ENCODE measurements at regions not wholly inside any gene's neighbourhood (a gene's known extent, or its start where the extent isn't known, plus 50 kb on each side); places are given as distances from the start of the nearest gene placed in this dataset.

DNA sequence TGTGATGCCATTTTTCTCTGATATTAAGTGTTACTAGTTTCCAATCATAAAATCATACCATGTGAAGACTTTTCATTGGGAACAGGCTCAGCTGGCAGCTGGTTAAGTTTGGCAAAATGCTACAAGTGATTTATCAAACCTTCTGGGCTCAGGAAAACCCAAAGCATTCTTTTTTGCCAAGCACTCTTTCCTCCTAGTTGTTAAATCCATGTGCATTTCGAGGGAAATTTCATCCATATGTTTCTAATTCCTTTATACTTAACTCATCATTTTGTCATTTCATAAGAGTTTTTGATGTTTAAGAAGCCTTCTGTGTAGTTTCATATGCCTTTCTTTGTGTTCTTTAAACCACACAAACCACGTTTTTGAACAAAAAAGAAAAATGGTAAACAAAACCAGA, 217.6 kb upstream of the PDE10A start:
- H3K9me2 ChIP-seq (replicated peaks; ENCODE audit: insufficient read depth, low read length) = no peaks in the 10 kb centered on the region
- H3K79me2 ChIP-seq (ENCODE audit: low read length) = no peaks in the 10 kb centered on the region
- DNase-seq = no peak
- peaks cover 3% of the 10 kb centered on the region; the same call in 1 of the 2 replicates for H3K4me1 ChIP-seq (ENCODE audit: low read length)
- no peak overlapping the region for H2AFZ ChIP-seq (ENCODE audit: low read length)
- no peaks in the 10 kb centered on the region for H3K36me3 ChIP-seq (ENCODE audit: insufficient read depth, low read length)
- no peak overlapping the region for H3K27ac ChIP-seq (ENCODE audit: low read length)
- H3K27me3 ChIP-seq (ENCODE audit: low read length) = no peaks in the 10 kb centered on the region
- no peak overlapping the region for H3K4me3 ChIP-seq (ENCODE audit: low read length)
- no peaks in the 10 kb centered on the region for H4K20me1 ChIP-seq (ENCODE audit: insufficient read depth, low read depth, low read length)
- no peak overlapping the region for H3K4me2 ChIP-seq (ENCODE audit: low read depth, low read length, poor library complexity, severe bottlenecking)
- no peak overlapping the region for H3K9ac ChIP-seq (ENCODE audit: low read length)
- no peaks in the 10 kb centered on the region for H3K9me3 ChIP-seq (ENCODE audit: low read length)

DNA sequence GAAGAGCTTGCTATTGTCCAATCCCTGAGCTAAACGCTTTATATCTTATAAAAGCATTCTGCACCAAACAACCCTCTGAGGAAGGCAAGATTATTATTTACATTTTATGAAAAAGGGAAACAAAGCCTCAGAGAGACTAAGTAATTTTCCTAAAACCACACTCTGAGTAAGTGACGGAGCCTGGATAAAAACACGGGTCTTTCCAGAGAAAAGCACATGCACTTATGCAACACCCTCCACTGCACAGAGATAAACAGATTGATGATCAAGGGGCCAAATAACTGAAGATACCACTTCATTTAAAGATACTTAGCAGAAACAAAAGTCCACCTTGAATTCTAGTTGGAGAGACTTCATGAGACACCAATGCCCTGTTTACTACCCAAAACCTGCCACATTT, 214.7 kb upstream of the PDE10A start:
- Histone ChIP-seq H3K79me2 (ENCODE audit: low read length) (no peaks in the 10 kb centered on the region), H3K27ac (ENCODE audit: low read length) (no peak overlapping the region), H3K4me3 (ENCODE audit: low read length) (no peak overlapping the region), H4K20me1 (ENCODE audit: insufficient read depth, low read depth, low read length) (no peaks in the 10 kb centered on the region), H3K9ac (ENCODE audit: low read length) (no peak overlapping the region), H3K9me3 (ENCODE audit: low read length) (no peaks in the 10 kb centered on the region), H3K9me2 (replicated peaks; ENCODE audit: insufficient read depth, low read length) (no peaks in the 10 kb centered on the region), H3K4me1 (ENCODE audit: low read length) (no peaks in the 10 kb centered on the region), H2AFZ (ENCODE audit: low read length) (no peak overlapping the region), H3K27me3 (ENCODE audit: low read length) (no peaks in the 10 kb centered on the region), H3K4me2 (ENCODE audit: low read depth, low read length, poor library complexity, severe bottlenecking) (no peak overlapping the region), H3K36me3 (ENCODE audit: insufficient read depth, low read length) (no peaks in the 10 kb centered on the region)
- DNase-seq = no peak

- H3K79me2 ChIP-seq (ENCODE audit: low read length) = no peaks in the 10 kb centered on the region
- H3K4me2 ChIP-seq (ENCODE audit: low read depth, low read length, poor library complexity, severe bottlenecking) = no peak overlapping the region
- H4K20me1 ChIP-seq (ENCODE audit: insufficient read depth, low read depth, low read length) = no peaks in the 10 kb centered on the region
- H3K4me3 ChIP-seq (ENCODE audit: low read length) = no peak overlapping the region
- no peaks in the 10 kb centered on the region for H3K36me3 ChIP-seq (ENCODE audit: insufficient read depth, low read length)
- no peaks in the 10 kb centered on the region for H3K27me3 ChIP-seq (ENCODE audit: low read length)
- no peaks in the 10 kb centered on the region for H3K4me1 ChIP-seq (ENCODE audit: low read length)
- no peak overlapping the region for H3K9ac ChIP-seq (ENCODE audit: low read length)
- no peak for DNase-seq
- H3K9me2 ChIP-seq (replicated peaks; ENCODE audit: insufficient read depth, low read length) = no peaks in the 10 kb centered on the region
- H3K27ac ChIP-seq (ENCODE audit: low read length) = no peak overlapping the region
- no peak overlapping the region for H2AFZ ChIP-seq (ENCODE audit: low read length)
- no peaks in the 10 kb centered on the region for H3K9me3 ChIP-seq (ENCODE audit: low read length)
Measured at GRCh38 chr6:165877192-165877591, 214.2 kb upstream of the PDE10A start.

DNA sequence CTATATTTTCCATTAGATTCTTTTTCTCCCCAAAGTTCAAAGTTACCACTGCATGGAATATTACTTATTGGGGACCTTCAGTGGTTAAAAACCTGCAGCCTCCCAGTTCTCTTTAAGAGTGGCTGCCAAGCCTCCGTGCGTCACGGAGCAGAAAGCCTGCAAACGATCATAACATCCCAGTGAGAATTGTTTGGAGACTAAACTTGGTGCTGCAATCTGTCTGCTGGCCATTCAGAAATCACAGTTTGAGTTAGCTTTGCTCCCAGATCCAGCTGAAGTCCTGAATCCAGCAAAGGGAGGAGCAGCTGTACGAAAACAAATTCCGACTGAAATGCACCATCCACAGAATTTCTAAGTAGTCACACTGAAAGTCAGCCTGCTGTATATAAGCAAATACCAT, 213.5 kb upstream of the PDE10A start:
- H3K79me2 ChIP-seq (ENCODE audit: low read length) = no peaks in the 10 kb centered on the region
- no peaks in the 10 kb centered on the region for H3K36me3 ChIP-seq (ENCODE audit: insufficient read depth, low read length)
- H3K9me2 ChIP-seq (replicated peaks; ENCODE audit: insufficient read depth, low read length) = no peaks in the 10 kb centered on the region
- no peaks in the 10 kb centered on the region for H3K27me3 ChIP-seq (ENCODE audit: low read length)
- H3K4me3 ChIP-seq (ENCODE audit: low read length) = no peak overlapping the region
- H3K9ac ChIP-seq (ENCODE audit: low read length) = no peak overlapping the region
- no peak overlapping the region for H3K27ac ChIP-seq (ENCODE audit: low read length)
- H3K4me2 ChIP-seq (ENCODE audit: low read depth, low read length, poor library complexity, severe bottlenecking) = no peak overlapping the region
- no peaks in the 10 kb centered on the region for H4K20me1 ChIP-seq (ENCODE audit: insufficient read depth, low read depth, low read length)
- no peak for DNase-seq
- no peaks in the 10 kb centered on the region for H3K9me3 ChIP-seq (ENCODE audit: low read length)
- no peak overlapping the region for H2AFZ ChIP-seq (ENCODE audit: low read length)
- no peaks in the 10 kb centered on the region for H3K4me1 ChIP-seq (ENCODE audit: low read length)

DNA sequence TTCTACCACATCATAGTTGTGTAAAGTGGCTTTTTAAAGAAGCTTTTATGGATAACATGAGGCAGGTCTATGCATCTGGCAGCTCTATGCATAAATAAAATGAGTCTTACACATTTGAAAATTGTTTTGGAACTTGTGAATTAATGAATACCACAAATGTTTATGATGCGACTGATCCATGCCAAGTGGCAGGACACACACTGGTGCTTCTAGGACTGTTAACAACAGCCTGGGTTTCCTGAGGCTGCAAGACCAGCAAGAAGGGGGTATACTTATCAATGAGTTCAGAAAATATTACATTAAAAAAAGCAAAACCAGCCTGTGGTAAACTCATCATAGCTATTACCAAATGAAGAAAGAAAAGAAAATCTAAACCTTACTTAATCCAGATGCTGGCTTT, 212.9 kb upstream of the PDE10A start:
- no peaks in the 10 kb centered on the region for H3K9me3 ChIP-seq (ENCODE audit: low read length)
- no peak for DNase-seq
- no peak overlapping the region for H3K9ac ChIP-seq (ENCODE audit: low read length)
- no peak overlapping the region for H3K4me2 ChIP-seq (ENCODE audit: low read depth, low read length, poor library complexity, severe bottlenecking)
- H2AFZ ChIP-seq (ENCODE audit: low read length) = no peak overlapping the region
- H3K27ac ChIP-seq (ENCODE audit: low read length) = no peak overlapping the region
- no peak overlapping the region for H3K4me3 ChIP-seq (ENCODE audit: low read length)
- no peaks in the 10 kb centered on the region for H3K27me3 ChIP-seq (ENCODE audit: low read length)
- no peaks in the 10 kb centered on the region for H3K9me2 ChIP-seq (replicated peaks; ENCODE audit: insufficient read depth, low read length)
- H3K4me1 ChIP-seq (ENCODE audit: low read length) = no peaks in the 10 kb centered on the region
- no peaks in the 10 kb centered on the region for H4K20me1 ChIP-seq (ENCODE audit: insufficient read depth, low read depth, low read length)
- no peaks in the 10 kb centered on the region for H3K79me2 ChIP-seq (ENCODE audit: low read length)
- no peaks in the 10 kb centered on the region for H3K36me3 ChIP-seq (ENCODE audit: insufficient read depth, low read length)

DNA sequence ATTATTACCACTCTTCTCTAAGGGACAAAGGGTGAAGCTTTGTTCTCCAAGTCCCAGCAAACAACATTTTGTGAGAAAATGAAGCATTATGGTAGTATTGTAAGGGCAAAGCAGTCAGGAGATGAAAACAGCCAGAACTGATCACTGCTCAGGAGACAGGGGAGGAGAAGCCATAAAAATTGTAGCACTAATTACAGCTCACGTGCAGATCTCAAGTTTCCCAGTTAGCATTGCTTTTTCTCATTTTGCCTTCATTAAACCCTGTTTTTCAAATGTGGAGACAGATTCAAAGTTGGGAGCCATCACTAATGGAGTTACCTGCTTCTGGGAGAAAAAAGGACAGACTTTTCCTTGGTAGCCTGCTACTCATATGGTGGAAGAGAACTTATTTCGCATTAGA, 210.9 kb upstream of the PDE10A start:
- H3K4me3 ChIP-seq (ENCODE audit: low read length) = no peak overlapping the region
- no peaks in the 10 kb centered on the region for H3K27me3 ChIP-seq (ENCODE audit: low read length)
- H4K20me1 ChIP-seq (ENCODE audit: insufficient read depth, low read depth, low read length) = no peaks in the 10 kb centered on the region
- H3K9me2 ChIP-seq (replicated peaks; ENCODE audit: insufficient read depth, low read length) = no peaks in the 10 kb centered on the region
- H3K4me2 ChIP-seq (ENCODE audit: low read depth, low read length, poor library complexity, severe bottlenecking) = no peak overlapping the region
- no peak overlapping the region for H3K27ac ChIP-seq (ENCODE audit: low read length)
- no peak overlapping the region for H3K9ac ChIP-seq (ENCODE audit: low read length)
- DNase-seq = no peak
- H3K9me3 ChIP-seq (ENCODE audit: low read length) = no peaks in the 10 kb centered on the region
- no peaks in the 10 kb centered on the region for H3K4me1 ChIP-seq (ENCODE audit: low read length)
- no peak overlapping the region for H2AFZ ChIP-seq (ENCODE audit: low read length)
- no peaks in the 10 kb centered on the region for H3K36me3 ChIP-seq (ENCODE audit: insufficient read depth, low read length)
- no peaks in the 10 kb centered on the region for H3K79me2 ChIP-seq (ENCODE audit: low read length)

DNA sequence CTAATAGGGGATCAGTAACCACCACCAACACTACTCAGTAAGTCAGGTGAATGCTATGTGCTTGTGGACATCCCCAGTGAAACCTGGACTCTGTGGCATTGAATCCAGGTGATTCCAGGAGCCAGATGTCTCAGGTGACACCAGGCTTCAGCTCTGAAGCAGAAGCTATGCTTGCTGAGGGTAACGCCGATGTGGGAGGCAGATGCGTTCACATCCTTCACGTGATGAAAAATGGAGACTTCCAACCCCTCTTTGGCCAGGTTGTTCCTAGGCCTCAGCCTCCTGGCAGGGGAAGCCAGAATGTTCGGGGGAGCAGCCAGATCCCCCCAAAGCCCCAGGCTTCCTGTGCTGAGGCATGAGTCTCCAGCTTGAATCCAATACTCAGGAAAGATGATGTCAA, 209.8 kb upstream of the PDE10A start:
- no peak for DNase-seq
- no peaks in the 10 kb centered on the region for H3K9me3 ChIP-seq (ENCODE audit: low read length)
- no peak overlapping the region for H3K4me2 ChIP-seq (ENCODE audit: low read depth, low read length, poor library complexity, severe bottlenecking)
- no peaks in the 10 kb centered on the region for H3K36me3 ChIP-seq (ENCODE audit: insufficient read depth, low read length)
- H3K9ac ChIP-seq (ENCODE audit: low read length) = no peak overlapping the region
- no peaks in the 10 kb centered on the region for H3K9me2 ChIP-seq (replicated peaks; ENCODE audit: insufficient read depth, low read length)
- H3K27me3 ChIP-seq (ENCODE audit: low read length) = no peaks in the 10 kb centered on the region
- H4K20me1 ChIP-seq (ENCODE audit: insufficient read depth, low read depth, low read length) = no peaks in the 10 kb centered on the region
- no peak overlapping the region for H2AFZ ChIP-seq (ENCODE audit: low read length)
- H3K27ac ChIP-seq (ENCODE audit: low read length) = no peak overlapping the region
- no peaks in the 10 kb centered on the region for H3K79me2 ChIP-seq (ENCODE audit: low read length)
- H3K4me1 ChIP-seq (ENCODE audit: low read length) = no peaks in the 10 kb centered on the region
- H3K4me3 ChIP-seq (ENCODE audit: low read length) = no peak overlapping the region

DNA sequence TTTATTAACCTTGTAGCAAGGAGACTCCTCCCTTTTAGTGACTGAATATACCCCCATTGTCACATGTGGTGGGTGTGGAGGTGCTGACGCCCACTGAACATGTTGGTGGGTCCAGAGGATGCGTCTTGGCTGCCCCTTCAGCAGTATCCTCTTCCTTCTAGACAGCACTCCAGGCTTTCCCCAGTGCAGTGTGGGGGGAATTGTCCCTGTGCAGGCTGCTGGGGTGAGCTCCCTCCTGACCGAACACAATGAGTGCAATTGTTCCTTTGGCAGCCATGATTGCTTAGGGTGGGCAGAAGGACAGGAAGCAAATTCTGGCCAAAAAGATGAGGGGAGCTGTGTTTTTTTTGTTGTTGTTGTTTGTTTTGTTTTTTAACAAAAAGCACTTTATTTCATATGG, 209.3 kb upstream of the PDE10A start:
- Histone ChIP-seq H3K9me3 (ENCODE audit: low read length) (no peaks in the 10 kb centered on the region), H2AFZ (ENCODE audit: low read length) (no peak overlapping the region), H4K20me1 (ENCODE audit: insufficient read depth, low read depth, low read length) (no peaks in the 10 kb centered on the region), H3K4me2 (ENCODE audit: low read depth, low read length, poor library complexity, severe bottlenecking) (no peak overlapping the region), H3K4me3 (ENCODE audit: low read length) (no peak overlapping the region), H3K9me2 (replicated peaks; ENCODE audit: insufficient read depth, low read length) (no peaks in the 10 kb centered on the region), H3K4me1 (ENCODE audit: low read length) (no peaks in the 10 kb centered on the region), H3K9ac (ENCODE audit: low read length) (no peak overlapping the region), H3K79me2 (ENCODE audit: low read length) (no peaks in the 10 kb centered on the region), H3K27ac (ENCODE audit: low read length) (no peak overlapping the region), H3K36me3 (ENCODE audit: insufficient read depth, low read length) (no peaks in the 10 kb centered on the region), H3K27me3 (ENCODE audit: low read length) (no peaks in the 10 kb centered on the region)
- DNase-seq = no peak

DNA sequence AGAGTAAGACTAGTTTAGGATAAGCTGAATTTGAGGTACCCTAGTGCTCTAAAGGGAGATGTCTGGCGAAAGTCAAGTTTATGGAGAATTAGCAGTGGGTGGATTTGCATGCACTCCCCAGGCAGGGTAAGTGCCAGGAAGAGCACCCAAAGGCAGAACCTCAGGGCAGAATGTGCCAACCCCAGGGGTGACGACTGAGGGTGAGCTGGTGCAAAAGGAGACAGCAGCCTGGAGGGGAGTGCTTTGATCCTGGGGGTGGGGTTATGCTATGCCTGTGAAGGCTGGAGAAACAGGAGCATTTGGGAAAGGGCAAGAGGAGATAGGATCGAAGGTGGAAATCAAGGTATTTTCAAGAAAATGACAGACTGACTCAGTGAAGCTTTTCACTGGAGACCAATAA, 208.5 kb upstream of the PDE10A start:
- no peak for DNase-seq
- Histone ChIP-seq H3K27ac (ENCODE audit: low read length) (no peak overlapping the region), H3K4me2 (ENCODE audit: low read depth, low read length, poor library complexity, severe bottlenecking) (no peak overlapping the region), H2AFZ (ENCODE audit: low read length) (no peak overlapping the region), H3K4me3 (ENCODE audit: low read length) (no peak overlapping the region), H3K36me3 (ENCODE audit: insufficient read depth, low read length) (no peaks in the 10 kb centered on the region), H3K27me3 (ENCODE audit: low read length) (no peaks in the 10 kb centered on the region), H3K79me2 (ENCODE audit: low read length) (no peaks in the 10 kb centered on the region), H3K9ac (ENCODE audit: low read length) (no peak overlapping the region), H4K20me1 (ENCODE audit: insufficient read depth, low read depth, low read length) (no peaks in the 10 kb centered on the region), H3K4me1 (ENCODE audit: low read length) (no peaks in the 10 kb centered on the region), H3K9me2 (replicated peaks; ENCODE audit: insufficient read depth, low read length) (no peaks in the 10 kb centered on the region), H3K9me3 (ENCODE audit: low read length) (no peaks in the 10 kb centered on the region)
